IPS DF 6.9 (cell line): ENCODE measurements at regions not wholly inside any gene's neighbourhood (a gene's known extent, or its start where the extent isn't known, plus 50 kb on each side); places are given as distances from the start of the nearest gene placed in this dataset.
A peak's percentile ranks its signal among the peaks of the same experiment; 100 is the strongest.

ENCODE experiments used
- DNase-seq: peaks from one replicate; pipeline ENCODE4 v3.0.0-alpha.2; 2013; ENCODE audit warnings: low read depth, low spot score
- H3K27ac ChIP-seq: one replicate; pipeline ENCODE4 v1.5.1; 2013; ENCODE audit warnings: low read length, control low read depth
- H3K27me3 ChIP-seq: 2 replicates; pipeline ENCODE4 v1.6.1; 2013; ENCODE audit warnings: mild to moderate bottlenecking, low read length; ENCODE audit not compliant: control insufficient read depth, insufficient read depth
- H3K36me3 ChIP-seq: 2 replicates; pipeline ENCODE4 v1.6.1; 2013; ENCODE audit warnings: low read length; ENCODE audit not compliant: control insufficient read depth, insufficient read depth
- H3K4me1 ChIP-seq: 2 replicates; pipeline ENCODE4 v1.6.1; 2013; ENCODE audit warnings: low read length; ENCODE audit not compliant: control insufficient read depth, insufficient read depth
- H3K4me3 ChIP-seq: 2 replicates; pipeline ENCODE4 v1.5.1; 2013; ENCODE audit warnings: mild to moderate bottlenecking, low read length
- H3K9me3 ChIP-seq: 2 replicates; pipeline ENCODE4 v1.6.1; 2013; ENCODE audit warnings: low read length, inconsistent platforms; ENCODE audit not compliant: control insufficient read depth, insufficient read depth
- WGBS: extraction: QIAGEN DNeasy Blood & Tissue Kit; methylation state at CpG from one replicate; pipeline ENCODE4 v1.1.7; 2013; ENCODE audit warnings: mixed read lengths, missing lambda C conversion rate; ENCODE audit not compliant: insufficient read length, insufficient coverage; 5-methylcytosine and 5-hydroxymethylcytosine counted together

GRCh38 chr12:107826276-107826675, 51.8 kb downstream of the ASCL4 start:
- Histone ChIP-seq H3K36me3 (no peaks in the 10 kb centered on the region), H3K9me3 (peaks cover 3% of the 10 kb centered on the region; the same call in 1 of the 2 replicates), H3K4me3 (no peak overlapping the region), H3K4me1 (no peaks in the 10 kb centered on the region; the same call in 1 of the 2 replicates), H3K27ac (no peak overlapping the region), H3K27me3 (no peaks in the 10 kb centered on the region)
- no CpG with 5 or more reads among the region's 9 CpGs for WGBS
- DNase-seq = no peak

- Histone ChIP-seq H3K4me1 (peaks cover 1% of the 10 kb centered on the region), H3K9me3 (peaks cover 3% of the 10 kb centered on the region; the same call in 1 of the 2 replicates), H3K36me3 (no peaks in the 10 kb centered on the region), H3K27ac (no peak overlapping the region), H3K4me3 (no peak overlapping the region), H3K27me3 (no peaks in the 10 kb centered on the region)
- no CpG with 5 or more reads among the region's 1 CpG for WGBS
- no peak for DNase-seq
These were observed 54.8 kb downstream of the ASCL4 start for GRCh38 chr12:107829271-107829670.

GRCh38 chr12:107832441-107832840, 57.9 kb downstream of the ASCL4 start:
- H3K27me3 ChIP-seq = no peaks in the 10 kb centered on the region
- DNase-seq = no peak
- WGBS = no CpG with 5 or more reads among the region's 4 CpGs

GRCh38 chr12:107840186-107840585, 65.7 kb downstream of the ASCL4 start:
- H3K36me3 ChIP-seq = no peaks in the 10 kb centered on the region
- no peak overlapping the region for H3K27ac ChIP-seq
- H3K27me3 ChIP-seq = peaks cover 16% of the 10 kb centered on the region; the same call in 1 of the 2 replicates
- no peaks in the 10 kb centered on the region for H3K4me1 ChIP-seq
- DNase-seq = no peak
- H3K9me3 ChIP-seq = no peaks in the 10 kb centered on the region
- no peak overlapping the region for H3K4me3 ChIP-seq
- WGBS = no CpG with 5 or more reads among the region's 1 CpG

More at GRCh38 chr12:107832441-107832840, 57.9 kb downstream of the ASCL4 start:
- peaks cover 1% of the 10 kb centered on the region; the same call in 1 of the 2 replicates for H3K4me1 ChIP-seq
- H3K27ac ChIP-seq = no peak overlapping the region
- no peaks in the 10 kb centered on the region for H3K9me3 ChIP-seq
- no peak overlapping the region for H3K4me3 ChIP-seq
- H3K36me3 ChIP-seq = no peaks in the 10 kb centered on the region

- no peaks in the 10 kb centered on the region for H3K9me3 ChIP-seq
- peak overlapping the region; percentile 35; the same call in 1 of the 2 replicates for H3K4me3 ChIP-seq
- peaks cover 23% of the 10 kb centered on the region; the same call in 1 of the 2 replicates for H3K27me3 ChIP-seq
- WGBS = no CpG with 5 or more reads among the region's 59 CpGs
- H3K4me1 ChIP-seq = no peaks in the 10 kb centered on the region
- H3K27ac ChIP-seq = no peak overlapping the region
- DNase-seq = no peak
- H3K36me3 ChIP-seq = no peaks in the 10 kb centered on the region
These were observed 69.1 kb downstream of the ASCL4 start for GRCh38 chr12:107843351-107844311.

- WGBS = no CpG with 5 or more reads among the region's 54 CpGs
- no peaks in the 10 kb centered on the region for H3K9me3 ChIP-seq
- DNase-seq = no peak
- peaks cover 23% of the 10 kb centered on the region; the same call in 1 of the 2 replicates for H3K27me3 ChIP-seq
- no peaks in the 10 kb centered on the region for H3K36me3 ChIP-seq
- no peak overlapping the region for H3K27ac ChIP-seq
- no peaks in the 10 kb centered on the region for H3K4me1 ChIP-seq
- peak overlapping the region; percentile 35; the same call in 1 of the 2 replicates for H3K4me3 ChIP-seq
These were observed 69.9 kb downstream of the ASCL4 start for GRCh38 chr12:107844312-107844921.

- WGBS = no CpG with 5 or more reads among the region's 51 CpGs
- Histone ChIP-seq H3K27ac (no peak overlapping the region), H3K9me3 (no peaks in the 10 kb centered on the region), H3K27me3 (peaks cover 23% of the 10 kb centered on the region; the same call in 1 of the 2 replicates), H3K36me3 (no peaks in the 10 kb centered on the region), H3K4me3 (no peak overlapping the region), H3K4me1 (no peaks in the 10 kb centered on the region)
- no peak for DNase-seq
These were observed 70.9 kb downstream of the ASCL4 start for GRCh38 chr12:107845226-107845979.

- Histone ChIP-seq H3K36me3 (no peaks in the 10 kb centered on the region), H3K4me1 (no peaks in the 10 kb centered on the region), H3K4me3 (no peak overlapping the region), H3K27me3 (peaks cover 23% of the 10 kb centered on the region; the same call in 1 of the 2 replicates), H3K27ac (no peak overlapping the region), H3K9me3 (no peaks in the 10 kb centered on the region)
- no CpG with 5 or more reads among the region's 17 CpGs for WGBS
- no peak for DNase-seq
These were observed 71.6 kb downstream of the ASCL4 start for GRCh38 chr12:107845980-107846659.

GRCh38 chr12:107847430-107847829, 72.9 kb downstream of the ASCL4 start:
- H3K27ac ChIP-seq = no peak overlapping the region
- H3K27me3 ChIP-seq = peaks cover 23% of the 10 kb centered on the region; the same call in 1 of the 2 replicates
- no peaks in the 10 kb centered on the region for H3K4me1 ChIP-seq
- H3K9me3 ChIP-seq = no peaks in the 10 kb centered on the region
- no peak overlapping the region for H3K4me3 ChIP-seq
- DNase-seq = no peak
- WGBS = no CpG with 5 or more reads among the region's 1 CpG
- no peaks in the 10 kb centered on the region for H3K36me3 ChIP-seq
